GM21723 (cell line): ENCODE measurements at regions not wholly inside any gene's neighbourhood (a gene's known extent, or its start where the extent isn't known, plus 50 kb on each side); places are given as distances from the start of the nearest gene placed in this dataset.
"Not testable (repeated sequence)": the region's sequence is repeated elsewhere in the genome, so short reads cannot be mapped to it uniquely, and the experiment has no call there.

Experiments used
- ATAC-seq: cut with Tn5 transposase; IDR thresholded peaks from one replicate; pipeline ENCODE4 v1.9.1; 2021; ENCODE audit warnings: mild to moderate bottlenecking, moderate library complexity; ENCODE audit not compliant: unreplicated experiment

GRCh38 chr15:84094720-84095119 lies 140.9 kb upstream of the GOLGA6L4 start:
- ATAC-seq: not testable (repeated sequence)

- not testable (repeated sequence) for ATAC-seq
These were observed 138.5 kb upstream of the GOLGA6L4 start for GRCh38 chr15:84097053-84097452.

- ATAC-seq: no peak
These were observed 137.0 kb upstream of the GOLGA6L4 start for GRCh38 chr15:84098604-84099003.

- no peak for ATAC-seq
These were observed 136.4 kb upstream of the GOLGA6L4 start for GRCh38 chr15:84099181-84099580.

GRCh38 chr15:84103345-84103744 lies 132.2 kb upstream of the GOLGA6L4 start:
- no peak for ATAC-seq

GRCh38 chr15:84104853-84105252 lies 130.7 kb upstream of the GOLGA6L4 start:
- no peak for ATAC-seq

GRCh38 chr15:84108728-84109127 lies 126.8 kb upstream of the GOLGA6L4 start:
- ATAC-seq: no peak

DNA sequence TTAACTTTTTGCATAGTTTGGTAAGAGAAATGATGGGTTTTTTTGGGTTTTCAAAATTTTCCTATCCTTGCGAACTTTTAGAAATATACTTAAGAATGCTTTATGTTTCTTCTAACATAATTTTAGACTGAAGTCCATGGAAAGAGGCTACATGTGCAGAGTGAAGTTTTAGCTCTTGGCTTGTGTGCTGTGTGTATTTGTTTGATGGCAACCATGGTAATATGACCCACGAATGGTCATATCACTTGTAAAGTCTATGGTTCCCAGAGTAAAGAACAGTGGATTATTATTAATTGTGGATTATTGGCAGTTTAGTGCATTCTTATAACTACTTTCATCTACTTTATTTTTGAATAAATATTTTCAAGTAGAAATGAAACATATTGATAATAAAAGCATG lies 124.0 kb upstream of the GOLGA6L4 start:
- no peak for ATAC-seq

GRCh38 chr15:84112025-84112424 lies 123.5 kb upstream of the GOLGA6L4 start:
- no peak for ATAC-seq

- ATAC-seq: no peak
These were observed 121.7 kb upstream of the GOLGA6L4 start for GRCh38 chr15:84113919-84114318.

DNA sequence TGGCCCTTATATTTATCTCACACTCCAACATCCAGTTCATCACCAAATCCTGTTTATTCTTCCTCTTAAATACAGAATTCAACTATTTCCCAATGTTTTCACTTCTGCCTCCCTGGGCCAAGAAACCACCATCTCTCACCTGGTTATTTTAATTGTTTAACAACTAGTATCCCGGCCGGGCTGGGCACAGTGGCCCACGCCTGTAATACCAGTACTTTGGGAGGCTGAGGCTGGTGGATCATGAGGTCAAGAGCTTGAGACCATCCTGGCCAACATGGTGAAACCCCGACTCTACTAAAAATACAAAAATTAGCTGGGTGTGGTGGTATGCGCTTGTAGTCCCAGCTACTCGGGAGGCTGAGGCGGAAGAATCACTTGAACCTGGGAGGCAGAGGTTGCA lies 120.9 kb upstream of the GOLGA6L4 start:
- ATAC-seq: not testable (repeated sequence)

- not testable (repeated sequence) for ATAC-seq
These were observed 116.2 kb upstream of the GOLGA6L4 start for GRCh38 chr15:84119351-84119750.

DNA sequence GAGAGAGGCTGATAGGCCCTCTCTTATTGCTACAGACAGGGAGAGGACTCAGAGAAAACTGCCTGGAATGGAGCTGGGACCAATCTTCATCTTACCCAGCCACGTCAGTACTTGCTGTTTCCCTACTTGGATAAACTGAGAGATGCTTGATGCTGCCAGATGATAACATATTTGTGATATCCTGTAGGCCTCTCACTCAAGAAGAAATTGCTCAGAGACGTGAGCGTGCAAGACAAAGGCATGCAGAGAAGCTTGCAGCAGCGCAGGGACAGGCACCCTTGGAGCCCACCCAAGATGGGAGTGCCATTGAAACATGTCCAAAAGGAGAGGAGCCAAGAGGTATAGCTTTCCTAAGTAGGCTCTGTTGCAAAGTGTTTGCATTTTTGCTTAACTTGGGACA lies 114.7 kb upstream of the GOLGA6L4 start:
- not testable (repeated sequence) for ATAC-seq

- ATAC-seq: not testable (repeated sequence)
These were observed 106.9 kb upstream of the GOLGA6L4 start for GRCh38 chr15:84128706-84129105.

DNA sequence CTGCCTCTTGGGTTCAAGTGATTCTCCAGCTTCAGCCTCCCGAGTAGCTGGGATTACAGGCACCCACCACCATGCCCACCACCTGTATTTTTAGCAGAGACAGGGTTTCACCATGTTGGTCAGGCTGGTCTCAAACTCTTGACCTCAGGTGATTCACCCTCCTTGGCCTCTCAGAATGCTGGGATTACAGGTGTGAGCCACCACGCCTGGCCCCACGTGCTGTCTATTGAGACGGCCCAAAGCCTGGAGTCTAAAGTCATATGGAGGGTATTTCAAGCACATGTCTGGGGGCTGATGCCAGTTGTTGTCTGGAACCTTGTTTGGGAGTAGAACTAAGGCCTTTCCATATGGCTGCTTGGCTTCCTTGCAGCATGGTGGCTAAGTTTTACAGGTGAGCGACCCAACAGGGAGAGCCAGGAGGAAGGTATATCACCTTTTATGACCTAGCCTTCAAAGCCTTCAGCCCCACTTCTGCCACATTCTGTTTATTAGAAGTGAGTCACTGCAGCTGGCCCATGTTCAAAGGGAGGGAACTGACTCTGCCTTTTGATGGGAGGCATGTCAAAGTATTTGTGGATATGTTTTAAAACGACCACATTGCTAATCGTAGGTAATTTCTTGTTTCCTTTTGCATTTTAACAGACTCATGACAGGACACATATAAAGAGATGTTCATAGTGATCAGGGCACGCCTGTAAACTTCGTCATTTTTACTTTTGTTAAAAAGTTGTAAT lies 105.3 kb upstream of the GOLGA6L4 start:
- ATAC-seq: not testable (repeated sequence)

DNA sequence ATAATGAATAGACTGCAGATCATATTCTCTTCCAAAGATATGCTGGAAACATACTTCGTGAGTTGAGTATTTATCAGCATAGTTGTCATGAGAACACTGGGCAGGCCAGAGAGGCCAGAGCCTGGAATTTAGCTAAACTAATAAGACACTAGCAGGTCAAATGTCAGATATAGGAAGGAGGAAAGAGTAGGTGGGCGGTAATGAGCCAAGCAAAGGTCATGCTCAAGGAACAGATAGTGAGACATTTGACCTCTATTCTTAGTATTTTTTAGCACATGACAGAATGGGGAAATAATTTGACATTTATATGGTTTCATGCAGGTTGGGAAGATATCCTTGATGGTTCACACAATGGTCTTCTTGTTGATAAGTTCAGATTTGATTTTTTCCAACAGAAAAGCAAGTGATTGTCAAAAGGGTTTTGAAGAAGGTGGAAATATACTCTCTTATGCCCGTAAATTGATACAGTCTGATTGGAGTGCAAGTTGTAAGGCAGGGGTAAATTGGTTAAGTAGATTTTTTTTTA lies 99.6 kb upstream of the GOLGA6L4 start:
- not testable (repeated sequence) for ATAC-seq

DNA sequence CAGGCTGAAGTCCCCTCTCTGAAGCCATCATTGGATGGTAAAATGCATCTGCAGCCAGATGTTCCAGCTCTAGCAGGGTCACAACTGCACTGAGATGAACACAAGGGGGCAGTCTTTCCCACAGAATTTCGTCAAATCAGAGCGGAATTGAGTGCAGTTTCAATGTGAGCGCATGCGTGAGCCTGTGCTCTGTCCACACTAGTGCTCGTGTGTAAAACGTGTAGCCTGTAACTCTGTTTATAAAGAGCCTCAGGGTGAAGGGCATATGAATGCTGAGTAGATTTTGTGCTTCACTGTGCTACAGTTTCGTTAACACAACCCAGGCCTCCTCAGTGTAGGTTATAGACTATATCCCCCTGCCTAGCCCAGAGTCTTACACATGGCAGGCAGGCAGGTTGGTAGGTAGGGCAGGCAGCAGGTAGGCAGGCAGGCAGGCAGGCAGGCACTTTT lies 92.7 kb upstream of the GOLGA6L4 start:
- peak; percentile 96 for ATAC-seq

DNA sequence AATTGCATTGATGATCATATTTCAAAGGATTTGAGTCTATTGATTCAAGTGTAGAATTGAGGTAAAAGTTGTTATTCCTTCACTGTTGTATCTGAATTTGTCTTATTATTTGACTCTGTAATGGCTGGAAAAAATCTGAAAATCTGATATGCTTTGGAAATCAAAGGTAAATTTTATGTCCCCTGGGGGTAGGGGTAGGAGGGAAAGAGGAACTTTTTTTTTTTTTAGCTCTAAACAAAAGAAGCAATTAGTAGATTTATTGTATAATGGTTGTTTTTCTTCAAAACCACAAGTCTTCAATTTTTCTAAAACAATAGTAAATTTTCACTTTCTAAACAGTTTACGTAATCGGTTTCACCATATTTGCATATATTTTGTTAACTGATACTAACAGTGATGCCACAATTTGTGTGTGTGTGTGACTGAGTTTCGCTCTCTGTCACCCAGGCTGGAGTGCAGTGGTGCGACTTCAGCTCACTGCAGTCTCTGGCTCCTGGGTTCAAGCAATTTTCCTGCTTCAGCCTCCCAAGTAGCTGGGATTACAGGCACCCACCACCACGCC lies 91.7 kb upstream of the GOLGA6L4 start:
- peak; percentile 73 for ATAC-seq

DNA sequence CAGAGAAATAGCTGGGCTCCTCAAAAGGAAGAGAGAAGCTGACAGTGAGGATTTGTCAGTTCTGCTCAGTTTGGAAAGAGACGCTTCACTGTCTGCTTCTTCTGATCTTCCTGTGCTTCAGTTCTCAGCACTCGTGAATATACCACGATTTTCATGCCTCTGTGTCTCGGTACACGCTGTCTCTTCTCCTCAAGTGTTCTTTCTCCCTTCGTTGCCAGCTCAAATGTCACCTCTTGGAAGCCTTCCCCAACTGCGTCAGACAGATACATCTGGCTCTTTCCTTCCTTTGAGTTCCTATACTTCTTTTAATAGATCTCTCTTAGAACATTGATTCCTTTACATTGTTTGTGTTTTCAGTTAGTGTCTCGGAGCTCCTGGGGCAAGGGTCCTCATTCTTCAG lies 90.6 kb upstream of the GOLGA6L4 start:
- ATAC-seq: not testable (repeated sequence)

- not testable (repeated sequence) for ATAC-seq
These were observed 89.3 kb upstream of the GOLGA6L4 start for GRCh38 chr15:84146299-84146698.

DNA sequence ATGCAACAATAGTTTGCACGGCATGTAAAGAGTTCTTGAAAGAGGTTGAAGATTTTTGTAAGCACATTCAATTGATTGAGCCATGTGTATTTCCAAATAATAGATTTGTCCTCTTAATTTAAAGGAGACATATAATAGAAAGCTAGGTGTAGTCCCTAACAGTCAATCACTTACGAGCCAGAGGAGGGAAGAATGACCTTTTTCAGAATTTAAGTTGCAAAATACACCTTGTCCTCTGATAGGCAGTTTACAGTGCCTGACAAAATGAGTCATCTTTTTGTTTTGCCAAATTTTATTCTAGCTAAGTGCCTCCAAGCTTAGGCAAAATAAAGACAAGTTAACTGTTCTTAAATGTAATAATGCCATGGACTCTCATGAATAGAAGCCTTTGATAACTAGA lies 88.3 kb upstream of the GOLGA6L4 start:
- not testable (repeated sequence) for ATAC-seq

DNA sequence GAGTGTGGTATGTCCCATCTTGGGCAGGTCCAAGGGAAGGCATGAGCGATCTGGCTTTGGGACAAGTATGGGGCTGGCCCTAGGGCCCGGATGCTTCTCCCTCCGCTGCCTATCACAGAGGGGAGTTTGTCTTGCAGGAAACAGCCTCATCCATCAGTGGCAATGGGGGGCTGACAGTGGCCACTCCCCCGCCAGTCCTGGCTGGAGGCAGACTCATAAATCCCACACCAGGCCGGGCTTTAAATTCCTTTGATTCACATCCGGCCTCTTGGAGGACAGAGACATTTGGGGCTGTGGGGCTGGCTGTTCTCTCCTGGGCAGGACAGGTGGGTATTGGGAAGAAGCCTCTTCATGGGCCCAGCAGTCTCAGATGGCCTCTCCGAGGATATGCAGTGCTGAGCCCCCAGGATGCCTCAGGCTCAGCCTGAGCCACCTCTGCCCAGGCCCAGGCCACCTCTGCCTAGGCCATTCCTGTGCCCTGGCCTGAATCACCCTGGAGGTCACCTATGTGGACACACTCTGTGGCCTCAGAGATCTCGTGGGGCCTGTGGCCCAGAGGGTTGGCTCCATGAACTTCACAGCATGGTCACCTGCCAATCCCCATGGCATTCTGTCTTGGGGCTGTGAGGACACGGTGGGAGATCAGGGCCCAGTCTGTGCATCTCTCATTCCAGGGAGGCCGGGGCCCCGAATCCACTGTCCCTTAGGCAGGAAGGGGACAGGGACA lies 84.2 kb upstream of the GOLGA6L4 start:
- ATAC-seq: no peak
